ENCODE measurements at regions not wholly inside any gene's neighbourhood (a gene's known extent, or its start where the extent isn't known, plus 50 kb on each side); places are given as distances from the start of the nearest gene placed in this dataset.

- ATAC-seq: no peak
These were observed 220.9 kb upstream of the PKDCC start for GRCh38 chr2:41826921-41827320.

- no peak for ATAC-seq
These were observed 220.4 kb upstream of the PKDCC start for GRCh38 chr2:41827354-41827971.

- ATAC-seq: no peak
These were observed 219.7 kb upstream of the PKDCC start for GRCh38 chr2:41828052-41828643.

GRCh38 chr2:41829052-41829451, 218.8 kb upstream of the PKDCC start:
- ATAC-seq: no peak

GRCh38 chr2:41830600-41830999, 217.2 kb upstream of the PKDCC start:
- ATAC-seq: no peak

GRCh38 chr2:41832218-41832617, 215.6 kb upstream of the PKDCC start:
- ATAC-seq: no peak

- ATAC-seq: no peak
These were observed 212.4 kb upstream of the PKDCC start for GRCh38 chr2:41835401-41835800.

- ATAC-seq: no peak
These were observed 210.9 kb upstream of the PKDCC start for GRCh38 chr2:41836948-41837347.

- ATAC-seq: no peak
These were observed 210.2 kb upstream of the PKDCC start for GRCh38 chr2:41837610-41838009.

- ATAC-seq: peak; percentile 100
These were observed 206.9 kb upstream of the PKDCC start for GRCh38 chr2:41840702-41841551.

GRCh38 chr2:41846962-41847361, 200.9 kb upstream of the PKDCC start:
- no peak for ATAC-seq

GRCh38 chr2:41847744-41848441, 199.9 kb upstream of the PKDCC start:
- ATAC-seq: no peak

- no peak for ATAC-seq
These were observed 196.3 kb upstream of the PKDCC start for GRCh38 chr2:41851554-41851953.

GRCh38 chr2:41853427-41854191, 194.2 kb upstream of the PKDCC start:
- ATAC-seq: peak; percentile 13 to 17

- ATAC-seq: peak; percentile 84 to 91
These were observed 193.6 kb upstream of the PKDCC start for GRCh38 chr2:41854227-41854626.

- no peak for ATAC-seq
These were observed 190.9 kb upstream of the PKDCC start for GRCh38 chr2:41856946-41857345.

GRCh38 chr2:41859615-41860514, 188.0 kb upstream of the PKDCC start:
- ATAC-seq: no peak

- ATAC-seq: no peak
These were observed 184.8 kb upstream of the PKDCC start for GRCh38 chr2:41863062-41863461.

GRCh38 chr2:41865263-41865662, 182.6 kb upstream of the PKDCC start:
- ATAC-seq: no peak

- ATAC-seq: peak in 1 of 2 donors; percentile 32
These were observed 180.3 kb upstream of the PKDCC start for GRCh38 chr2:41867553-41867952.

GRCh38 chr2:41869542-41870264, 178.1 kb upstream of the PKDCC start:
- peak; percentile 58 to 70 for ATAC-seq
